Loucy (cell line): ENCODE measurements at regions not wholly inside any gene's neighbourhood (a gene's known extent, or its start where the extent isn't known, plus 50 kb on each side); places are given as distances from the start of the nearest gene placed in this dataset.

Experiments used
- H2AFZ ChIP-seq: fragments of 200-600 bp; sonication (generic); 2 replicates; pipeline ENCODE4 v1.6.0; 2016; ENCODE audit warnings: antibody characterized with exemption, mild to moderate bottlenecking, low read length, moderate library complexity
- H3F3A ChIP-seq: fragments of 200-600 bp; 2 replicates; pipeline ENCODE4 v1.6.0; 2016; ENCODE audit warnings: antibody characterized with exemption, low read depth, mild to moderate bottlenecking
- H3K27me3 ChIP-seq: fragments of 200-600 bp; sonication (generic); 2 replicates; pipeline ENCODE4 v1.6.1; 2014; ENCODE audit warnings: low read length, mild to moderate bottlenecking; ENCODE audit not compliant: insufficient read depth, poor library complexity, severe bottlenecking
- H3K36me3 ChIP-seq: fragments of 200-600 bp; sonication (generic); 2 replicates; pipeline ENCODE4 v1.6.1; 2016; ENCODE audit warnings: low read length; ENCODE audit not compliant: insufficient read depth
- H3K4me1 ChIP-seq: fragments of 200-600 bp; sonication (generic); 2 replicates; pipeline ENCODE4 v1.5.1; 2014; ENCODE audit warnings: low read length, mild to moderate bottlenecking; ENCODE audit not compliant: insufficient read depth, poor library complexity, severe bottlenecking
- H3K4me2 ChIP-seq: fragments of 200-600 bp; sonication (generic); 2 replicates; pipeline ENCODE4 v1.6.0; 2014; ENCODE audit warnings: antibody characterized with exemption, low read length, low read depth, mild to moderate bottlenecking; ENCODE audit not compliant: poor library complexity, severe bottlenecking
- H3K4me3 ChIP-seq: fragments of 200-600 bp; sonication (generic); 2 replicates; pipeline ENCODE4 v1.5.1; 2014; ENCODE audit warnings: low read length, mild to moderate bottlenecking, mixed read lengths; ENCODE audit not compliant: poor library complexity, severe bottlenecking
- H3K79me2 ChIP-seq: fragments of 200-600 bp; sonication (generic); 2 replicates; pipeline ENCODE4 v1.6.1; 2014; ENCODE audit warnings: low read length; ENCODE audit not compliant: insufficient read depth
- H3K9ac ChIP-seq: fragments of 200-600 bp; sonication (generic); 2 replicates; pipeline ENCODE4 v1.6.0; 2014; ENCODE audit warnings: mild to moderate bottlenecking, low read depth, low read length, moderate library complexity; ENCODE audit not compliant: poor library complexity, severe bottlenecking
- H3K9me2 ChIP-seq: fragments of 200-600 bp; sonication (generic); replicated peaks from 2 replicates; pipeline ENCODE4 v1.6.1; 2016; ENCODE audit warnings: low read depth, low read length, mixed read lengths
- H3K9me3 ChIP-seq: fragments of 200-600 bp; sonication (generic); 2 replicates; pipeline ENCODE4 v1.6.1; 2014; ENCODE audit warnings: mild to moderate bottlenecking, antibody characterized with exemption, low read length, low read depth; ENCODE audit not compliant: insufficient read depth
- H4K20me1 ChIP-seq: fragments of 200-600 bp; sonication (generic); 2 replicates; pipeline ENCODE4 v1.6.0; 2014; ENCODE audit warnings: antibody characterized with exemption, low read length, mild to moderate bottlenecking; ENCODE audit not compliant: insufficient read depth, poor library complexity, severe bottlenecking
- EZH2phosphoT487 ChIP-seq: fragments of 200-600 bp; IDR thresholded peaks from 2 replicates; pipeline ENCODE4 v1.6.1; 2018; ENCODE audit warnings: antibody characterized with exemption, mild to moderate bottlenecking, moderate library complexity, borderline replicate concordance
- TF ChIP-seq, protein P1 (sequence below): fragments of 200-600 bp; sonication (generic); conservative IDR thresholded peaks from 2 replicates; pipeline ENCODE4 v1.5.1; 2014; ENCODE audit warnings: mild to moderate bottlenecking, antibody characterized with exemption, low read length

DNA sequence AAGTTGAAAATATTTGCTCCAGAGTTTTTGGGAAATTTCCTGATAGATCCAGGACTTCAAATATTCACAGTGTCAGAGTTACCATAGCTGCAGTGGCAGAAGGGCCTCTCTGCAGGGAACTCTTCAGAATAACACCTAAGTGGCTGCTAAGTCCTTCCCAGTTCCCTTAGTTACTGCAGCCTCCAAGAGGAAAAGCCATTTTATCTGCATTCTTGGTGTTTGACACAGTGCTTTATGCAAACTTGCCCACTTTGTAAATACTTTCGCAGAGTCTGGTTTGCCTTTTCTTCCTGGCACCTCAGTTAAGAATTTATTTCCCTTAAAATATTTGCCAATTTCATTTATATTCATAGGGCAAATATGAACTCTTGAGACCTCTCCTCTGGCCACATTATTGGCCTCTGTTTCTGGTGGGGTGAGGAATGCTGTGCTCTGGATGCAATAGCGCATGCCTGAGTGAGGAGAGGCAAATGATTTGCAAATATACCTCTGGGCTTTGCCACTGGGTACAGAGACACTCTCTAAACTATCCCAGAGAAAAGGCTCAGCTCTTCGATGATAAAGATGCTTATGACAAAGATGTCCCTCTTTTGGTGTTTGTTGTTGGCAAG lies 566.3 kb upstream of the NR3C2 start:
- no peak for TF ChIP-seq EZH2phosphoT487
- TF ChIP-seq, protein P1, sequence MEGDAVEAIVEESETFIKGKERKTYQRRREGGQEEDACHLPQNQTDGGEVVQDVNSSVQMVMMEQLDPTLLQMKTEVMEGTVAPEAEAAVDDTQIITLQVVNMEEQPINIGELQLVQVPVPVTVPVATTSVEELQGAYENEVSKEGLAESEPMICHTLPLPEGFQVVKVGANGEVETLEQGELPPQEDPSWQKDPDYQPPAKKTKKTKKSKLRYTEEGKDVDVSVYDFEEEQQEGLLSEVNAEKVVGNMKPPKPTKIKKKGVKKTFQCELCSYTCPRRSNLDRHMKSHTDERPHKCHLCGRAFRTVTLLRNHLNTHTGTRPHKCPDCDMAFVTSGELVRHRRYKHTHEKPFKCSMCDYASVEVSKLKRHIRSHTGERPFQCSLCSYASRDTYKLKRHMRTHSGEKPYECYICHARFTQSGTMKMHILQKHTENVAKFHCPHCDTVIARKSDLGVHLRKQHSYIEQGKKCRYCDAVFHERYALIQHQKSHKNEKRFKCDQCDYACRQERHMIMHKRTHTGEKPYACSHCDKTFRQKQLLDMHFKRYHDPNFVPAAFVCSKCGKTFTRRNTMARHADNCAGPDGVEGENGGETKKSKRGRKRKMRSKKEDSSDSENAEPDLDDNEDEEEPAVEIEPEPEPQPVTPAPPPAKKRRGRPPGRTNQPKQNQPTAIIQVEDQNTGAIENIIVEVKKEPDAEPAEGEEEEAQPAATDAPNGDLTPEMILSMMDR, result no peak
- Histone ChIP-seq H3K4me2 (no peak overlapping the region), H3K27me3 (no peaks in the 10 kb centered on the region), H4K20me1 (no peaks in the 10 kb centered on the region), H3K4me3 (no peak overlapping the region), H3K9me2 (no peaks in the 10 kb centered on the region), H2AFZ (no peak overlapping the region), H3K9ac (no peak overlapping the region), H3K4me1 (no peaks in the 10 kb centered on the region), H3K79me2 (no peaks in the 10 kb centered on the region), H3K36me3 (no peaks in the 10 kb centered on the region), H3F3A (no peaks in the 10 kb centered on the region), H3K9me3 (no peaks in the 10 kb centered on the region)

DNA sequence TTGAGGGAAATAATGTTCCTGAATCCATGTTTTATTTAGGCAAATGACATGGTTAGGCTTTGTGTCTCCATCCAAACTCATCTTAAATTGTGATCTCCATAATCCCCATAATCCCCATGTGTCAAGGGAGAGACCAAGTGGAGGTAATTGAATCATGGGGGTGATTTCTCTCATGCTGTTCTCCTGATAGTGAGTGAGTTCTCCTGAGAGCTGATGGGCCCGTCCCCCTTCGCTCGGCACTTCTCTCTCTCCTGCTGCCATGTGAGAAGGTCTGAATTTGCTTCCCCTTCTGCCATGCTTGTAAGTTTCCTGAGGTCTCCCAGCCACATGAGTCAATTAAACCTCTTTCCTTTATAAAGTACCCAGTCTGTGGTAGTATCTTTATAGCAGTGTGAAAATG lies 563.0 kb upstream of the NR3C2 start:
- Histone ChIP-seq H3K9ac (no peak overlapping the region), H3F3A (no peaks in the 10 kb centered on the region), H3K9me3 (no peaks in the 10 kb centered on the region), H3K36me3 (no peaks in the 10 kb centered on the region), H3K9me2 (no peaks in the 10 kb centered on the region), H4K20me1 (no peaks in the 10 kb centered on the region), H2AFZ (no peak overlapping the region), H3K4me2 (no peak overlapping the region), H3K79me2 (no peaks in the 10 kb centered on the region), H3K4me3 (no peak overlapping the region), H3K27me3 (no peaks in the 10 kb centered on the region), H3K4me1 (no peaks in the 10 kb centered on the region)
- TF ChIP-seq EZH2phosphoT487, result no peak
- TF ChIP-seq, protein P1, result no peak

DNA sequence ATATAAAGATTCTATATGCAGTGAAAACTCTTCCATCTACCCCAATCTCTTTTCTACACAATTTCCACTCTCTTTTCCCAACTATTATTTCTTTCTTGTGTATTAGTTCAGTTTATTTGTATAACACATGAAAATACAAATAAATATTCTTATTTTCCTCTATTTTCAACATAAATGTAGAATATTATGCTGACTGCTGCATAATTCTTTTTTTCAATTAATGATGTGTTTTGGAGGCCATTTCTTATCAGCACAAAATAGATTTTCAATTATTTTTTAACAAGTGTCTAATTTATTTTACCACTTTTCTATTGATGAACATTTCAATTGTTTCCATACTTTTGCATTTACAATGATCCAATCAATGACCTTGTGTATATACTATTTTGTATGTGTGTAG lies 557.7 kb upstream of the NR3C2 start:
- H3K9ac ChIP-seq, result no peak overlapping the region
- no peaks in the 10 kb centered on the region for H3K4me1 ChIP-seq
- no peaks in the 10 kb centered on the region for H4K20me1 ChIP-seq
- no peaks in the 10 kb centered on the region for H3F3A ChIP-seq
- H3K36me3 ChIP-seq, result no peaks in the 10 kb centered on the region
- H3K9me2 ChIP-seq, result no peaks in the 10 kb centered on the region
- H3K9me3 ChIP-seq, result no peaks in the 10 kb centered on the region
- H2AFZ ChIP-seq, result no peak overlapping the region
- H3K79me2 ChIP-seq, result no peaks in the 10 kb centered on the region
- no peaks in the 10 kb centered on the region for H3K27me3 ChIP-seq
- no peak overlapping the region for H3K4me2 ChIP-seq
- TF ChIP-seq EZH2phosphoT487, result no peak
- TF ChIP-seq, protein P1, result no peak
- H3K4me3 ChIP-seq, result no peak overlapping the region
